ENCODE measurements at regions not wholly inside any gene's neighbourhood (a gene's known extent, or its start where the extent isn't known, plus 50 kb on each side); places are given as distances from the start of the nearest gene placed in this dataset.

DNA sequence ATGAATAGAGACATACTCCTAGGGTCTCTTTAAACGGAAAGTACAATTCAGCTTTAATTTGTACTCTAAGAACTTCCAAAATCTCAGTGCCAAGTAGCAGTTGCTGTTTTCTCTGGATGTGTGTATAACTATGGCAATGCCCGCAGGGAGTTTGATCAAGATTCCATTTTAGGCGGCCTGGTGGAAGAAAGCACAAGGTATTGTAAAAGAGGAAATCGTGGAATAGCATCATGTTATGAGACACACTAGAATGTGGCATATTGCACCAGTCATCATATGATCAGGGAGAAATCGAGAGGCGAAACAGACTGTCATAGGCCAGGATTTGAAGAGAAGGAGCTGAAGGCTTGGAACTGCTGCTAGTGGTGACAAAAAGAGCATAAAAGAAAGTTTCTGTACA lies 316.2 kb upstream of the FMN2 start:
- no TSS peak for BruUV-seq (replicated peaks)
- in situ Hi-C loops (cut with HindIII; ENCODE audit: low pct_unique_long_range_greater_than_20kb, low sequenced_read_pairs) (no loop called here), intact Hi-C loops (cut with micrococcal nuclease; ENCODE audit: unreplicated experiment) (no loop called here)
- ATAC-seq (no peak), DNase-seq (ENCODE audit: low read depth, low spot score) (no peak)
- Histone ChIP-seq H3K4me1 (ENCODE audit: control insufficient read depth, insufficient read depth, low read length) (no peaks in the 10 kb centered on the region), H3K9me3 (ENCODE audit: control insufficient read depth, insufficient read depth, low read depth, low read length) (no peaks in the 10 kb centered on the region), H3K4me3 (ENCODE audit: low read depth in 2 of 2, low read length in 2 of 2) (no peak overlapping the region), H3K27me3 (ENCODE audit: control insufficient read depth, insufficient read depth, low read length) (no peaks in the 10 kb centered on the region), H3K36me3 (ENCODE audit: control insufficient read depth, insufficient read depth, low read length) (no peaks in the 10 kb centered on the region), H3K27ac (ENCODE audit: low read length) (no peak overlapping the region)
- ChIA-PET CTCF (no interaction called here), POLR2A (no interaction called here)
- TF ChIP-seq SIN3A (IDR thresholded peaks at IDR 0.05; ENCODE audit: borderline replicate concordance, insufficient read depth, low read depth, low read length) (no peak), CTCF (IDR thresholded peaks at IDR 0.05) (no peak), TCF7L2 (IDR thresholded peaks at IDR 0.05; ENCODE audit: low read depth, low read length) (no peak), REST (IDR thresholded peaks at IDR 0.05; ENCODE audit: insufficient read depth in 1 of 2, low read depth in 2 of 2, low read length in 1 of 2) (no peak), POLR2AphosphoS5 (IDR thresholded peaks at IDR 0.05; ENCODE audit: low read depth, low read length) (no peak)

DNA sequence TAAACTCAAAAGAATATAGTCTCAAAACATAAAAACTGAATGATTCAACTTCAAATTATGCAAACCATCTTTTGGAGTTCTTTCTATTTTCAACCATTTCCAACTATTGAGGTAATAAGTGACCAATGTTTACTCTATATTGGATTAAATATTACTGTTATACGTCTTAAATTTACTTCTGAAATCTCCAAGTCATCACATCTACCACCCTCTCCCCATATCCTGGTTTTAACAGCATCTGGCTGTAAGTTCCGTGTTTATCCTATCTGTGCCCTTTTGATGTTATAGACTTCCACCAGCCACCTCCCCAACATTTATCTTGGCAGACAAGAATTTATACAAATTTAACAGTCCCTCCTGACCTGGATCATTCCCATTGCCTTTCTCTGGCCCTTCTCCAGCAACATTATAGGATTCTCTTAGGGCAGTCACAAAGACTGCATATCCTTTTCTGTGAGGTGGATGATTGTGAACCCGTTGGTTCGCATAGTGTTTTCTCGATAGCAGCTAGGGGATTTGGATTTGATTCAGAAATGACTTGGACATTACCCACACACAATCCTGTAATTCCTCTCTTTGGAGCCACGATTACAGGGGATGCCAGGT lies 313.4 kb upstream of the FMN2 start:
- intact Hi-C loops (cut with micrococcal nuclease; ENCODE audit: unreplicated experiment) (no loop called here), in situ Hi-C loops (cut with HindIII; ENCODE audit: low pct_unique_long_range_greater_than_20kb, low sequenced_read_pairs) (no loop called here)
- no peaks in the 10 kb centered on the region for H3K4me1 ChIP-seq (ENCODE audit: control insufficient read depth, insufficient read depth, low read length)
- ATAC-seq (no peak), DNase-seq (ENCODE audit: low read depth, low spot score) (no peak)
- no peaks in the 10 kb centered on the region for H3K27me3 ChIP-seq (ENCODE audit: control insufficient read depth, insufficient read depth, low read length)
- TF ChIP-seq REST (IDR thresholded peaks at IDR 0.05; ENCODE audit: insufficient read depth in 1 of 2, low read depth in 2 of 2, low read length in 1 of 2) (no peak), CTCF (IDR thresholded peaks at IDR 0.05) (no peak), SIN3A (IDR thresholded peaks at IDR 0.05; ENCODE audit: borderline replicate concordance, insufficient read depth, low read depth, low read length) (no peak), TCF7L2 (IDR thresholded peaks at IDR 0.05; ENCODE audit: low read depth, low read length) (no peak), POLR2AphosphoS5 (IDR thresholded peaks at IDR 0.05; ENCODE audit: low read depth, low read length) (no peak)
- CTCF ChIA-PET = no interaction called here
- no peaks in the 10 kb centered on the region for H3K36me3 ChIP-seq (ENCODE audit: control insufficient read depth, insufficient read depth, low read length)
- H3K9me3 ChIP-seq (ENCODE audit: control insufficient read depth, insufficient read depth, low read depth, low read length) = no peaks in the 10 kb centered on the region
- POLR2A ChIA-PET = no interaction called here
- no TSS peak for BruUV-seq (replicated peaks)
- H3K4me3 ChIP-seq (ENCODE audit: low read depth in 2 of 2, low read length in 2 of 2) = no peak overlapping the region
- H3K27ac ChIP-seq (ENCODE audit: low read length) = no peak overlapping the region
